SK-N-MC (cell line): ENCODE measurements at regions not wholly inside any gene's neighbourhood (a gene's known extent, or its start where the extent isn't known, plus 50 kb on each side); places are given as distances from the start of the nearest gene placed in this dataset.

Source experiments
- EZH2 ChIP-seq: fragments of 200-600 bp; sonication (generic); IDR thresholded peaks from one replicate; pipeline ENCODE4 v1.6.1; 2017; ENCODE audit warnings: antibody characterized with exemption
- POLR2AphosphoS5 ChIP-seq: IDR thresholded peaks from 2 replicates; pipeline ENCODE4 v1.6.1; 2012; ENCODE audit warnings: mild to moderate bottlenecking, low read depth, low read length, borderline replicate concordance

DNA sequence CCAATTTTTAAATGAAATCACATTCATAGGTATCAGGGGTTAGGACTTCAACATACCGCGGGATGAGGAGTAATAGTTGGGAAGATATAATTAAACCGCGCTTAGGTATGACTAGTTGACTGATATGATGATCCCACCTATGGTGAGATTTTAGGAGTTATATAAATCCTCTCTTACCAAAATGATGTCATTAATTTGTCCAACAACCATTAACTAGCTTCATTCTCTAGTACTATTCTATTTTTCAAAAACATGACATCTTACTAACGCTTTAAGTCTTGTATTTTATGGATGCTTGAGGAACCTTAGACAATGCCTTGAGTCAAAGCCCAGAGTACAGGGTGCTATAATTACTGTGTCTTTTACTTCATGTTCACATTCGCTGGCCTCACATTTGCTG is 59.6 kb upstream of the PIK3R1 start:
- no peak for TF ChIP-seq EZH2
- no peak for TF ChIP-seq POLR2AphosphoS5
